T-cell (primary cell): ENCODE measurements at regions not wholly inside any gene's neighbourhood (a gene's known extent, or its start where the extent isn't known, plus 50 kb on each side); places are given as distances from the start of the nearest gene placed in this dataset.

ENCODE experiments used
- ATAC-seq, 4 experiments: fragments of 200-7000 bp in 3 of 4; fragments of 150-1000 bp in 1 of 4; cut with Tn5 transposase; replicated peaks in 1 of 4; 1 replicate in 3 of 4; 2 replicates in 1 of 4; pipeline ENCODE4 v1.10.0; 2021; ENCODE audit warnings: moderate library complexity in 3 of 4, mild to moderate bottlenecking in 2 of 4, moderate number of reproducible peaks in 1 of 4
- CTCF ChIA-PET, 2 donors: fragments of 300-600 bp; sonication (Branson Sonifier 250); formaldehyde crosslinking; loops; one replicate each; lab custom pipeline; 2022; ENCODE audit warnings: antibody characterized with exemption in 2 of 2; lab: Charles Lee
- POLR2A ChIA-PET, 2 donors: fragments of 300-600 bp; sonication (Branson Sonifier 250); formaldehyde crosslinking; loops; one replicate each; lab custom pipeline; 2022; ENCODE audit warnings: antibody characterized with exemption in 2 of 2; lab: Charles Lee
- DNase-seq, 35 experiments: peaks; one replicate each; pipeline versions ENCODE4 v3.0.0 to v3.0.0-alpha.2; 2013 to 2023
- H3K27ac ChIP-seq: one replicate; pipeline ENCODE4 v1.5.1; 2013; ENCODE audit warnings: low read length
- H3K27me3 ChIP-seq, 2 experiments: replicated peaks in 1 of 2; 1 replicate in 1 of 2; 2 replicates in 1 of 2; pipeline versions ENCODE4 v1.6.1 to v1.7.0; 2013; ENCODE audit warnings: low read length in 1 of 2, mixed read lengths in 1 of 2; ENCODE audit not compliant: control insufficient read depth in 2 of 2, insufficient read depth in 2 of 2; ENCODE audit errors: extremely low read depth in 1 of 2
- H3K36me3 ChIP-seq, 2 donors: 1 replicate in 1 of 2; 2 replicates in 1 of 2; pipeline versions ENCODE4 v1.6.1 to v1.7.0; 2013; ENCODE audit warnings: low read length in 1 of 2; ENCODE audit not compliant: control insufficient read depth in 2 of 2, insufficient read depth in 1 of 2; ENCODE audit errors: extremely low read depth in 1 of 2
- H3K4me1 ChIP-seq, 2 experiments: 1 replicate in 1 of 2; 2 replicates in 1 of 2; pipeline versions ENCODE4 v1.6.1 to v1.7.0; 2013; ENCODE audit warnings: low read length in 2 of 2, mixed read lengths in 1 of 2; ENCODE audit not compliant: insufficient read depth in 2 of 2, control insufficient read depth in 1 of 2; ENCODE audit errors: extremely low read depth in 1 of 2
- H3K4me3 ChIP-seq, 2 donors: 1 replicate in 1 of 2; 2 replicates in 1 of 2; pipeline versions ENCODE4 v1.5.1 to v1.7.0; 2013; ENCODE audit warnings: mild to moderate bottlenecking in 2 of 2, low read length in 1 of 2, moderate library complexity in 1 of 2; ENCODE audit not compliant: control insufficient read depth in 1 of 2; ENCODE audit errors: extremely low read depth in 1 of 2
- H3K9me3 ChIP-seq: 2 replicates; pipeline ENCODE4 v1.7.0; 2013
- H3K27ac Mint-ChIP-seq, 2 donors: one replicate each; pipeline ENCODE4 v1.8.0; 2020 to 2021; ENCODE audit warnings: mild to moderate bottlenecking in 2 of 2, mixed read lengths in 2 of 2
- H3K27me3 Mint-ChIP-seq, 2 donors: one replicate each; pipeline ENCODE4 v1.8.0; 2021 to 2022; ENCODE audit warnings: mixed read lengths in 2 of 2
- H3K36me3 Mint-ChIP-seq: one replicate; pipeline ENCODE4 v1.8.0; 2021; ENCODE audit warnings: mixed read lengths
- H3K4me1 Mint-ChIP-seq, 3 donors: one replicate each; pipeline ENCODE4 v1.8.0; 2020 to 2022; ENCODE audit warnings: mixed read lengths in 3 of 3, mild to moderate bottlenecking in 1 of 3
- H3K4me3 Mint-ChIP-seq, 3 donors: one replicate each; pipeline ENCODE4 v1.8.0; 2020 to 2022; ENCODE audit warnings: mild to moderate bottlenecking in 3 of 3, mixed read lengths in 3 of 3, moderate library complexity in 3 of 3
- H3K9me3 Mint-ChIP-seq, 3 donors: one replicate each; pipeline ENCODE4 v1.8.0; 2020 to 2022; ENCODE audit warnings: mixed read lengths in 3 of 3
- WGBS: methylation state at CpG from one replicate; pipeline ENCODE4 v1.1.5; 2013; ENCODE audit warnings: missing lambda C conversion rate; ENCODE audit not compliant: insufficient coverage; 5-methylcytosine and 5-hydroxymethylcytosine counted together

DNA sequence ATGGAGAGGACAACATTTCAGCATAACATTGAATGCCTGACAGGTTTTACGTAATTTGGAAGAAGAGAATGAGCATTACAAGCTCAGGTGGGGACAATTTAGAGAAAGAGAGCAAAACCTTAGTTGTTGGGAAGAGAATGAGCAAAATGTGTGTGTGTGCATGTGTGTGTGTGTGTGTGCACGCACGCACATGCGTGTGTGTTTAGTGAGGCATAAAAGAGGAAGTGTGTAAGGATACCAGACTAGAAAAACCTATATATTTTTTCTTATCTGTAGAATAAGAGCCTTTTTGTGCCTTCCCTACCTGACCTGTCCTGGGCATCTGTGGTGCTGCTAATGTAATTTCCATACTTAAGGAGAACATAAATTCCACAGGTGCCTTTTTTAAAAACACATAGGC, 99.0 kb upstream of the PLXNA2 start:
- no peak overlapping the region for H3K4me3 Mint-ChIP-seq
- peaks cover 12 to 52% of the 10 kb centered on the region in 2 donors for H3K27me3 Mint-ChIP-seq
- H3K4me1 ChIP-seq = no peaks in the 10 kb centered on the region
- H3K36me3 Mint-ChIP-seq = no peaks in the 10 kb centered on the region
- H3K27me3 ChIP-seq = no peaks in the 10 kb centered on the region
- no peaks in the 10 kb centered on the region for H3K36me3 ChIP-seq
- no peak overlapping the region for H3K27ac Mint-ChIP-seq
- CTCF ChIA-PET = no interaction called here
- no peaks in the 10 kb centered on the region for H3K9me3 ChIP-seq
- H3K9me3 Mint-ChIP-seq = no peaks in the 10 kb centered on the region
- ATAC-seq = no peak
- WGBS = 100% methylated on average over 1 of the region's 4 CpGs
- H3K27ac ChIP-seq = no peak overlapping the region
- H3K4me3 ChIP-seq = no peak overlapping the region
- no peak for DNase-seq
- H3K4me1 Mint-ChIP-seq = no peaks in the 10 kb centered on the region
- POLR2A ChIA-PET = no interaction called here

DNA sequence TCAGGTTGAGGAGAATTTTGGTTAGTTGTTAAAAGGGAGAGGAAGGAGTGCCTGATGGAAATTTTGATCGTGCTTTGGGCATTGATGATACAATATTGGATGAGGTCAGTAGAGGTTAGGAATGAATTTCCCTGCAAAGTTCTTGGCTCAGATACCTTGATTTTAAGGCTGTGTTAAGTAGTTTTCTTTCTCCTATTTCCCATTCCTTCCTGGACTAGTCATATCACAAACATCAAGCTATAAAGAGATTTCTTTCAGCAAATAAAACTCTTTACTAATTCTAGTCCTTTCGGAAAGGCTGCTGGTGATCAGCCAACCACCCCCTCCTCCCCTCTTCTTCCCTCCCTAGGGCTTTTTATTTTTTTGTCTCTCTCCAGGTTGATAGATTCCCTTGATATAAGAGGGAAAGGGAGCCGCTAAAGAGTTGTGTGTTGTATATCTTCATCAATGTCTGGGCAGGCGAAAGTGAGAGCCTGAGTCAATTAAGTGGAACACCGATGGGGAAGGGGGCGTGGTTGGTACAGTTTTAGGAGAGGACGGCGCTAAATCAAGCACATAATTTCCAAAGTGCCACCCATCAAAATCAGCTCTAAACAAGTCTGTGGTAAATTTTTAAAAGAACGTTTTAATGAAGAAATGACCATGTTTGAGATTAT, 100.1 kb upstream of the PLXNA2 start:
- ChIA-PET POLR2A (interaction anchor here in 1 of 2 donors (0.6 kb wide), 1 partner anchor 9 kb away, joined by 3 read pairs; no protein-coding TSS in a partner anchor), CTCF (no interaction called here)
- no peaks in the 10 kb centered on the region for H3K27me3 ChIP-seq
- Mint-ChIP-seq H3K27me3 (peaks cover 7 to 45% of the 10 kb centered on the region in 2 donors), H3K4me1 (no peaks in the 10 kb centered on the region), H3K4me3 (no peak overlapping the region), H3K36me3 (no peaks in the 10 kb centered on the region), H3K27ac (no peak overlapping the region), H3K9me3 (no peaks in the 10 kb centered on the region)
- ATAC-seq (no peak), DNase-seq (no peak)
- H3K4me3 ChIP-seq = no peak overlapping the region
- WGBS = 100% methylated on average over 1 of the region's 9 CpGs
- H3K9me3 ChIP-seq = no peaks in the 10 kb centered on the region
- H3K4me1 ChIP-seq = no peaks in the 10 kb centered on the region
- H3K36me3 ChIP-seq = no peaks in the 10 kb centered on the region
- H3K27ac ChIP-seq = no peak overlapping the region

DNA sequence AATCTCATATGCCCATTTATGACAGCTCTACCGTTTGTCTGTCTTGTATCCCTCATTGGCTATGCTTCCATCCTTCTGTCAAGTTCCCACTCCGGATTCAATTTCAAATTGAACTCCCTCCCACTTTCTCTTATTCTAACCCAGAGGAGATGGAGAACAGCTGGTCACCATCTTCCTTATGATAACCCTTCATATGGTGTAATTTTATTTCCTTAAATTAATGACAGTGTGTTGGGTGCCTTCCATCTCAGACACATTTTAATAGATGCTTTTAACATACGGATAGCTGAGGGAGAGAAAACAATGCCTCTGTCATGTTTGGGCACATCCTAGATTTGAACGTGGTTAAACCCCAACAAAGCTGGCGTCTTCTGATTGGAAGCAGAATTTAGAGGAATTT, 103.0 kb upstream of the PLXNA2 start:
- DNase-seq (no peak), ATAC-seq (no peak)
- H3K4me1 Mint-ChIP-seq = no peaks in the 10 kb centered on the region
- Histone ChIP-seq H3K4me1 (no peaks in the 10 kb centered on the region), H3K36me3 (no peaks in the 10 kb centered on the region), H3K9me3 (no peaks in the 10 kb centered on the region), H3K4me3 (no peak overlapping the region), H3K27ac (no peak overlapping the region), H3K27me3 (no peaks in the 10 kb centered on the region)
- no peak overlapping the region for H3K4me3 Mint-ChIP-seq
- 59% methylated on average over 4 of the region's 5 CpGs for WGBS
- ChIA-PET POLR2A (no interaction called here), CTCF (no interaction called here)
- H3K36me3 Mint-ChIP-seq = no peaks in the 10 kb centered on the region
- H3K27me3 Mint-ChIP-seq = peaks cover 4 to 30% of the 10 kb centered on the region in 2 donors
- H3K9me3 Mint-ChIP-seq = no peaks in the 10 kb centered on the region
- H3K27ac Mint-ChIP-seq = no peak overlapping the region

DNA sequence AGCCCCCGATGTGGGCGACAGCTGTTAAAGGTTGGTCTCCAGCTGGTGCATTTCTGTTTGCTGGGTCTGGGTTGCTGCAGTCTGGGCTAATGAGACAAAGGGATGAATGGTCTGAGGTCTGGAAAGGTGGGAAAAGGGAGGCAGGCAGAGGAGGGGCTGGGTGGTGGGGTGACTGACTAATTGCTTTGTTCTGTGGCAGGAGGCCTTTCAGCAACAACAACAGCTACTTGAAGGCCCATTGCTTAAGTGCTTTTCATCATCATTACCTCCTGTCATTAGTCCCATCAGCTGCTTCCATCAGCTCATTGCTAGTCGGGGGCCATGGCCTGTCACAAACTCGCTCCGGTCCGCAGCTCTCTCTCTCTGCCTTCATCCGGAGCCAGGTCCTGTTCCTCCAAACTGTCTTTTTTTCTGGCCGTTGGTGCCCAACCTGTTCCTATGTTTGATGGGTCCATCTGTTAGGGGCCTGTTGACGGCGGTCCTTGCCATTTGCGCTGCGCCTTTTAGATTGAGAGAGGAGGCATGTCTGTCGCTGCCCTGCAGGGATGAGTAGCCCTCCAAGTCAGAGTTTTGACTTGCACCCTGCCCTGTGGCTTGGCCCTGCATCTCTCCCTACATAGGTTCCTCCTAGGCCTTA, 105.6 kb upstream of the PLXNA2 start:
- H3K27ac ChIP-seq = no peak overlapping the region
- Mint-ChIP-seq H3K4me3 (no peak overlapping the region), H3K4me1 (no peaks in the 10 kb centered on the region), H3K27ac (no peak overlapping the region), H3K36me3 (no peaks in the 10 kb centered on the region), H3K27me3 (peaks cover 8 to 19% of the 10 kb centered on the region in 2 donors), H3K9me3 (no peaks in the 10 kb centered on the region)
- no peak for DNase-seq
- no peak overlapping the region for H3K4me3 ChIP-seq
- H3K9me3 ChIP-seq = no peaks in the 10 kb centered on the region
- H3K4me1 ChIP-seq = no peaks in the 10 kb centered on the region
- ChIA-PET CTCF (no interaction called here), POLR2A (no interaction called here)
- WGBS = 92% methylated on average over 10 of the region's 13 CpGs
- no peaks in the 10 kb centered on the region for H3K36me3 ChIP-seq
- no peaks in the 10 kb centered on the region for H3K27me3 ChIP-seq
- no peak for ATAC-seq

DNA sequence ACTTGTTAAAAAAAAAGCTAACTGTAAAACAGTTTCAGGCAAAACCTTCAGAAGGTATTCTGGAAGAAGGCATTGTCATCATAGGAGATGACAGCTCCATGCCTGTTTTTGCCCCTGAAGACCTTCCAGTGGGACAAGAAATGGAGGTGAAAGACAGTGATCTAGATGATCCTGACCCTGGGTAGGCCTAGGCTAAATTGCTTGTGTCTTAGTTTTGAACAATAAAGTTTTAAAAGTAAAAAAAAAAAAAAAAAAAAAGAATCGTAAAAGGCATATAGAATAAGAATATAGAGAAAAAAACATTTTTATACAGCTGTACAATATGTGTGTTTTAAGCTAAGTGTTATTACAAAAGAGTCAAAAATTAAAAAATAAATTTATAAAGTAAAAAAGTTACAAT, 106.6 kb upstream of the PLXNA2 start:
- H3K4me3 ChIP-seq = no peak overlapping the region
- H3K4me3 Mint-ChIP-seq = no peak overlapping the region
- H3K36me3 ChIP-seq = no peaks in the 10 kb centered on the region
- H3K27ac Mint-ChIP-seq = no peak overlapping the region
- no peak overlapping the region for H3K27ac ChIP-seq
- H3K4me1 Mint-ChIP-seq = no peaks in the 10 kb centered on the region
- H3K4me1 ChIP-seq = no peaks in the 10 kb centered on the region
- ATAC-seq (no peak), DNase-seq (no peak)
- no CpG with 5 or more reads among the region's 1 CpG for WGBS
- peaks cover 8 to 17% of the 10 kb centered on the region in 2 donors for H3K27me3 Mint-ChIP-seq
- no peaks in the 10 kb centered on the region for H3K9me3 Mint-ChIP-seq
- no peaks in the 10 kb centered on the region for H3K9me3 ChIP-seq
- no peaks in the 10 kb centered on the region for H3K27me3 ChIP-seq
- ChIA-PET CTCF (no interaction called here), POLR2A (no interaction called here)
- no peaks in the 10 kb centered on the region for H3K36me3 Mint-ChIP-seq

DNA sequence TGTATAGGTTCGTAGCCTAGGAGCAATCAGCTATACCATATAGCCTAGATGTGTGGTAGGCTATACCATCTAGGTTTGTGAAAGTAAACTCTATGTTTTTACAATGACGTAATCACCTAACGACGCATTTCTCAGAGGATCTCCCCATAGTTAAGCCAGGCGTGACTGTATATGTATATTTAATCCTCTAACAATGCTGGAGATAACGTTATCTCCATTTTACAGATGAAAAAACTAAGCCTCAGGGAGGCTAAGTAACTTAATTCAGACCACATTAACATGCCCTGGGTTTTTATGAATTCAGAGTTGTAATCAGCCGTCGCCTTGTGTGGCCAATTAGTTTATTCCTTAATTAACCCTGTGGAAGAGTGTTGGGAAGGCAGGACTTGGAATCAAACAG, 107.7 kb upstream of the PLXNA2 start:
- no peaks in the 10 kb centered on the region for H3K9me3 Mint-ChIP-seq
- no peaks in the 10 kb centered on the region for H3K36me3 ChIP-seq
- H3K27me3 Mint-ChIP-seq = peaks cover 3 to 11% of the 10 kb centered on the region in 2 donors
- 100% methylated on average over 2 of the region's 8 CpGs for WGBS
- POLR2A ChIA-PET = no interaction called here
- no peaks in the 10 kb centered on the region for H3K27me3 ChIP-seq
- no peaks in the 10 kb centered on the region for H3K4me1 ChIP-seq
- H3K9me3 ChIP-seq = no peaks in the 10 kb centered on the region
- CTCF ChIA-PET = interaction anchor here in 1 of 2 donors (0.7 kb wide), 1 partner anchor 979 kb away, joined by 4 read pairs; no protein-coding TSS in a partner anchor
- no peak overlapping the region for H3K27ac Mint-ChIP-seq
- DNase-seq = no peak
- no peaks in the 10 kb centered on the region for H3K36me3 Mint-ChIP-seq
- no peak overlapping the region for H3K27ac ChIP-seq
- no peak overlapping the region for H3K4me3 ChIP-seq
- ATAC-seq = no peak
- H3K4me1 Mint-ChIP-seq = no peaks in the 10 kb centered on the region
- H3K4me3 Mint-ChIP-seq = no peak overlapping the region
